BLaER1 (cell line): ENCODE measurements at regions not wholly inside any gene's neighbourhood (a gene's known extent, or its start where the extent isn't known, plus 50 kb on each side); places are given as distances from the start of the nearest gene placed in this dataset.
"Not testable (repeated sequence)": the region's sequence is repeated elsewhere in the genome, so short reads cannot be mapped to it uniquely, and the experiment has no call there.

ENCODE experiments used
- H3K27ac ChIP-seq: shearing (Covaris generic); formaldehyde crosslinking; 2 replicates; pipeline ENCODE4 v1.8.1; 2022
- H3K27me3 ChIP-seq: shearing (Covaris generic); formaldehyde crosslinking; 2 replicates; pipeline ENCODE4 v1.8.1; 2022
- H3K36me3 ChIP-seq: shearing (Covaris generic); formaldehyde crosslinking; 2 replicates; pipeline ENCODE4 v1.8.1; 2022
- H3K4me1 ChIP-seq: shearing (Covaris generic); formaldehyde crosslinking; 2 replicates; pipeline ENCODE4 v1.8.1; 2022
- H3K4me2 ChIP-seq: shearing (Covaris generic); formaldehyde crosslinking; 2 replicates; pipeline ENCODE4 v1.8.1; 2022
- H3K4me3 ChIP-seq: shearing (Covaris generic); formaldehyde crosslinking; 2 replicates; pipeline ENCODE4 v1.8.1; 2022
- H3K9ac ChIP-seq: shearing (Covaris generic); formaldehyde crosslinking; 2 replicates; pipeline ENCODE4 v1.8.1; 2022
- H3K9me3 ChIP-seq: shearing (Covaris generic); formaldehyde crosslinking; 2 replicates; pipeline ENCODE4 v1.8.1; 2022
- H4K20me1 ChIP-seq: shearing (Covaris generic); formaldehyde crosslinking; 2 replicates; pipeline ENCODE4 v1.8.1; 2022
- Cebpa-rat ChIP-seq: shearing (Covaris generic); IDR thresholded peaks from 2 replicates; pipeline ENCODE4 v1.8.1; 2022

- H3K36me3 ChIP-seq = no peaks in the 10 kb centered on the region
- H3K4me2 ChIP-seq = peak overlapping the region; percentile 88
- H3K27ac ChIP-seq = no peak overlapping the region
- TF ChIP-seq Cebpa-rat = no peak
- no peak overlapping the region for H3K9ac ChIP-seq
- no peaks in the 10 kb centered on the region for H4K20me1 ChIP-seq
- H3K27me3 ChIP-seq = no peaks in the 10 kb centered on the region
- no peaks in the 10 kb centered on the region for H3K9me3 ChIP-seq
- H3K4me3 ChIP-seq = no peak overlapping the region
- H3K4me1 ChIP-seq = peaks cover 93% of the 10 kb centered on the region
These were observed 294.7 kb downstream of the QKI start for GRCh38 chr6:163709255-163709654.

- Histone ChIP-seq H3K4me3 (no peak overlapping the region), H3K4me1 (peaks cover 88% of the 10 kb centered on the region), H3K36me3 (no peaks in the 10 kb centered on the region), H3K9me3 (no peaks in the 10 kb centered on the region), H4K20me1 (no peaks in the 10 kb centered on the region), H3K27ac (no peak overlapping the region), H3K27me3 (no peaks in the 10 kb centered on the region), H3K9ac (no peak overlapping the region), H3K4me2 (peak overlapping the region; percentile 88; the same call in 1 of the 2 replicates)
- no peak for TF ChIP-seq Cebpa-rat
These were observed 293.9 kb downstream of the QKI start for GRCh38 chr6:163708466-163708865.

- H3K9me3 ChIP-seq = no peaks in the 10 kb centered on the region
- H3K4me3 ChIP-seq = no peak overlapping the region
- no peaks in the 10 kb centered on the region for H4K20me1 ChIP-seq
- no peaks in the 10 kb centered on the region for H3K36me3 ChIP-seq
- no peak overlapping the region for H3K9ac ChIP-seq
- no peaks in the 10 kb centered on the region for H3K27me3 ChIP-seq
- no peak overlapping the region for H3K27ac ChIP-seq
- TF ChIP-seq Cebpa-rat = no peak
- H3K4me1 ChIP-seq = peaks cover 90% of the 10 kb centered on the region
- H3K4me2 ChIP-seq = no peak overlapping the region
These were observed 293.2 kb downstream of the QKI start for GRCh38 chr6:163707387-163708355.

- Histone ChIP-seq H3K4me3 (no peak overlapping the region), H3K4me2 (no peak overlapping the region)
These were observed 292.1 kb downstream of the QKI start for GRCh38 chr6:163706500-163707087.

GRCh38 chr6:163705923-163706322 lies 291.4 kb downstream of the QKI start:
- Histone ChIP-seq H4K20me1 (no peaks in the 10 kb centered on the region), H3K4me1 (peaks cover 90% of the 10 kb centered on the region), H3K9ac (no peak overlapping the region), H3K9me3 (no peaks in the 10 kb centered on the region), H3K36me3 (no peaks in the 10 kb centered on the region), H3K4me2 (no peak overlapping the region), H3K27me3 (no peaks in the 10 kb centered on the region), H3K4me3 (no peak overlapping the region), H3K27ac (no peak overlapping the region)
- no peak for TF ChIP-seq Cebpa-rat

More at GRCh38 chr6:163706500-163707087, 292.1 kb downstream of the QKI start:
- no peaks in the 10 kb centered on the region for H3K36me3 ChIP-seq
- no peak for TF ChIP-seq Cebpa-rat
- H3K9ac ChIP-seq = no peak overlapping the region
- H3K27me3 ChIP-seq = no peaks in the 10 kb centered on the region
- no peak overlapping the region for H3K27ac ChIP-seq
- no peaks in the 10 kb centered on the region for H3K9me3 ChIP-seq
- no peaks in the 10 kb centered on the region for H4K20me1 ChIP-seq
- peaks cover 90% of the 10 kb centered on the region for H3K4me1 ChIP-seq

- no peak for TF ChIP-seq Cebpa-rat
- Histone ChIP-seq H3K9ac (no peak overlapping the region), H3K27me3 (no peaks in the 10 kb centered on the region), H3K4me3 (no peak overlapping the region), H3K4me2 (peak overlapping the region; percentile 48), H3K4me1 (peaks cover 59% of the 10 kb centered on the region), H3K27ac (no peak overlapping the region), H4K20me1 (no peaks in the 10 kb centered on the region), H3K36me3 (no peaks in the 10 kb centered on the region), H3K9me3 (0 out of 2 replicates have a peak, but pooled peaks cover 3% of the 10 kb centered on the region)
These were observed 288.2 kb downstream of the QKI start for GRCh38 chr6:163702736-163703135.

GRCh38 chr6:163701762-163702161 lies 287.2 kb downstream of the QKI start:
- H3K27me3 ChIP-seq = no peaks in the 10 kb centered on the region
- H3K36me3 ChIP-seq = no peaks in the 10 kb centered on the region
- no peak for TF ChIP-seq Cebpa-rat
- H3K27ac ChIP-seq = no peak overlapping the region
- peak overlapping the region; percentile 48 for H3K4me2 ChIP-seq
- H3K9me3 ChIP-seq = 0 out of 2 replicates have a peak, but pooled peaks cover 3% of the 10 kb centered on the region
- H4K20me1 ChIP-seq = no peaks in the 10 kb centered on the region
- no peak overlapping the region for H3K4me3 ChIP-seq
- H3K9ac ChIP-seq = no peak overlapping the region
- H3K4me1 ChIP-seq = peaks cover 49% of the 10 kb centered on the region

- Histone ChIP-seq H4K20me1 (no peaks in the 10 kb centered on the region), H3K27ac (no peak overlapping the region), H3K36me3 (no peaks in the 10 kb centered on the region), H3K4me2 (no peak overlapping the region), H3K27me3 (no peaks in the 10 kb centered on the region), H3K4me3 (no peak overlapping the region), H3K4me1 (peaks cover 22% of the 10 kb centered on the region), H3K9me3 (0 out of 2 replicates have a peak, but pooled peaks cover 3% of the 10 kb centered on the region), H3K9ac (no peak overlapping the region)
- no peak for TF ChIP-seq Cebpa-rat
These were observed 283.6 kb downstream of the QKI start for GRCh38 chr6:163698086-163698485.

- H4K20me1 ChIP-seq, H3K36me3 ChIP-seq, H3K27me3 ChIP-seq, H3K27ac ChIP-seq, H3K9me3 ChIP-seq, H3K4me3 ChIP-seq, H3K4me2 ChIP-seq, H3K4me1 ChIP-seq, H3K9ac ChIP-seq: not testable (repeated sequence)
These were observed 281.8 kb downstream of the QKI start for GRCh38 chr6:163696311-163696710.

- Histone ChIP-seq H3K4me2 (no peak overlapping the region), H3K4me3 (no peak overlapping the region), H3K27me3 (no peaks in the 10 kb centered on the region), H3K36me3 (no peaks in the 10 kb centered on the region), H3K9ac (no peak overlapping the region), H3K27ac (no peak overlapping the region), H3K4me1 (no peaks in the 10 kb centered on the region), H4K20me1 (no peaks in the 10 kb centered on the region), H3K9me3 (0 out of 2 replicates have a peak, but pooled peaks cover 3% of the 10 kb centered on the region)
- no peak for TF ChIP-seq Cebpa-rat
These were observed 280.9 kb downstream of the QKI start for GRCh38 chr6:163695414-163695864.
